ENCODE measurements at regions not wholly inside any gene's neighbourhood (a gene's known extent, or its start where the extent isn't known, plus 50 kb on each side); places are given as distances from the start of the nearest gene placed in this dataset.

DNA sequence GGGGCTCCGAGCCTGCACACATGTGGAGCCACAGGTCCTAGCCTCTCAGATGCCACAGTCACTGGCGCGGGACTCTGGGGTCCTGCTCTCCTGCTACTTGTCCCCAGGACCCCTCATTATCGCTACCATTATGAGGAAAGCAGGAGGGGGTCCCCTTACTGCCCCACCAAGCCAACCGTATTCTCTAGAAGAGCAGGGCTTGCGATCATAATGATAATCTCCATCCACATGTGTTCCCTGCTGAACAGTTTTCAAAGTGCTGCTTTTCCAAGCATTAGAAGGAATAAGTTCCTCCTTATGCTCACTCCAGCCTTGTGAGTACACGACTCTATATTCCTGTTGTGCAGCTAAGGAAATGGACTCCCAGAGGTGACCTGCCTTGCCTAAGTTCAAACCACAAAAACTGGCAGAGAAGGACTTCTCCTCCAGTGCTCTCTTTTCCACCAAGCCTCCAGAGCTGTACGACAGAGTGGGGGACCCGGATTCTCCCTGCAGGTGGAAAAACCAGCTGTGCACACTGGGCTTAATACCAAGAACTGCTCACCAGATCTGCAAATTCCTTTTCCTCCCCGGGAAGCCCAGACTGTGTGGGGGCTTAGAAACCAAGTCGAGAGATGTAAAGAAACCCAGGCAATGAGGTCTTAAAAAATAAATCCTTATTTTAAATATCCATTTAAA is 92.8 kb upstream of the DRD2 start:
- Histone ChIP-seq H3K4me1 (ENCODE audit: insufficient read depth, low read length, poor library complexity, severe bottlenecking) (no peaks in the 10 kb centered on the region), H3K4me2 (ENCODE audit: low read depth, low read length, poor library complexity, severe bottlenecking) (no peak overlapping the region), H3K9me3 (ENCODE audit: insufficient read depth, low read depth, low read length) (no peaks in the 10 kb centered on the region), H3K27me3 (ENCODE audit: insufficient read depth, low read length, poor library complexity, severe bottlenecking) (no peaks in the 10 kb centered on the region), H3K79me2 (ENCODE audit: insufficient read depth, low read length) (no peaks in the 10 kb centered on the region), H3K9ac (ENCODE audit: low read depth, low read length, poor library complexity, severe bottlenecking) (no peak overlapping the region), H4K20me1 (ENCODE audit: insufficient read depth, low read length, poor library complexity, severe bottlenecking) (no peaks in the 10 kb centered on the region), H3K9me2 (replicated peaks; ENCODE audit: low read depth, low read length) (no peaks in the 10 kb centered on the region), H3K4me3 (ENCODE audit: low read length, poor library complexity, severe bottlenecking) (no peak overlapping the region), H3K36me3 (ENCODE audit: insufficient read depth, low read length) (no peaks in the 10 kb centered on the region), H3F3A (ENCODE audit: low read depth) (no peaks in the 10 kb centered on the region), H2AFZ (ENCODE audit: low read length) (no peak overlapping the region)
- no peak for TF ChIP-seq EZH2phosphoT487 (IDR thresholded peaks at IDR 0.05; ENCODE audit: borderline replicate concordance)
- TF ChIP-seq, protein P1, sequence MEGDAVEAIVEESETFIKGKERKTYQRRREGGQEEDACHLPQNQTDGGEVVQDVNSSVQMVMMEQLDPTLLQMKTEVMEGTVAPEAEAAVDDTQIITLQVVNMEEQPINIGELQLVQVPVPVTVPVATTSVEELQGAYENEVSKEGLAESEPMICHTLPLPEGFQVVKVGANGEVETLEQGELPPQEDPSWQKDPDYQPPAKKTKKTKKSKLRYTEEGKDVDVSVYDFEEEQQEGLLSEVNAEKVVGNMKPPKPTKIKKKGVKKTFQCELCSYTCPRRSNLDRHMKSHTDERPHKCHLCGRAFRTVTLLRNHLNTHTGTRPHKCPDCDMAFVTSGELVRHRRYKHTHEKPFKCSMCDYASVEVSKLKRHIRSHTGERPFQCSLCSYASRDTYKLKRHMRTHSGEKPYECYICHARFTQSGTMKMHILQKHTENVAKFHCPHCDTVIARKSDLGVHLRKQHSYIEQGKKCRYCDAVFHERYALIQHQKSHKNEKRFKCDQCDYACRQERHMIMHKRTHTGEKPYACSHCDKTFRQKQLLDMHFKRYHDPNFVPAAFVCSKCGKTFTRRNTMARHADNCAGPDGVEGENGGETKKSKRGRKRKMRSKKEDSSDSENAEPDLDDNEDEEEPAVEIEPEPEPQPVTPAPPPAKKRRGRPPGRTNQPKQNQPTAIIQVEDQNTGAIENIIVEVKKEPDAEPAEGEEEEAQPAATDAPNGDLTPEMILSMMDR (conservative IDR thresholded peaks at IDR 0.05; ENCODE audit: low read length): no peak

DNA sequence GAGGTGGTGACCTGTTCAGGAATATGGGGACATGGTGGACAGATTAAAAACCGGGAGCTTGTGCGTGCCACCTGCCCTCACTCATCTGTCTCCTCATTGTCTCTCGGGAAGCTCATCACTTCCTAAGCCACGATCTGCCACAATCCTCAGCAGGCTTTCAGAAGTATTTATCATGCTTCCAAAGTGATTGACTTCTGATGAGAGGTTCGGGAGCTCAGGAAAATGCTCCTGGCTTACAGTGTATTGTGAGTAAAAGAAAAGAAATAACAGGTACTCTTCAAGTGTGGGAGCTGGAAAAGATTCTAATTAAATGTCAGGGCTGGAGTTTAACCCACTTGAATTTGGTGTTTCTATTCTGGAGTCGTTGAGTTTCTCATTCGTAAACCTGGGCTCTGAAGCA is 91.9 kb upstream of the DRD2 start:
- no peaks in the 10 kb centered on the region for H3F3A ChIP-seq (ENCODE audit: low read depth)
- no peaks in the 10 kb centered on the region for H3K79me2 ChIP-seq (ENCODE audit: insufficient read depth, low read length)
- no peaks in the 10 kb centered on the region for H3K9me2 ChIP-seq (replicated peaks; ENCODE audit: low read depth, low read length)
- no peaks in the 10 kb centered on the region for H3K36me3 ChIP-seq (ENCODE audit: insufficient read depth, low read length)
- no peaks in the 10 kb centered on the region for H3K27me3 ChIP-seq (ENCODE audit: insufficient read depth, low read length, poor library complexity, severe bottlenecking)
- TF ChIP-seq, protein P1 (conservative IDR thresholded peaks at IDR 0.05; ENCODE audit: low read length): no peak
- no peak for TF ChIP-seq EZH2phosphoT487 (IDR thresholded peaks at IDR 0.05; ENCODE audit: borderline replicate concordance)
- H3K4me2 ChIP-seq (ENCODE audit: low read depth, low read length, poor library complexity, severe bottlenecking): no peak overlapping the region
- no peaks in the 10 kb centered on the region for H3K9me3 ChIP-seq (ENCODE audit: insufficient read depth, low read depth, low read length)
- H3K4me3 ChIP-seq (ENCODE audit: low read length, poor library complexity, severe bottlenecking): no peak overlapping the region
- no peak overlapping the region for H3K9ac ChIP-seq (ENCODE audit: low read depth, low read length, poor library complexity, severe bottlenecking)
- H4K20me1 ChIP-seq (ENCODE audit: insufficient read depth, low read length, poor library complexity, severe bottlenecking): no peaks in the 10 kb centered on the region
- no peak overlapping the region for H2AFZ ChIP-seq (ENCODE audit: low read length)
- no peaks in the 10 kb centered on the region for H3K4me1 ChIP-seq (ENCODE audit: insufficient read depth, low read length, poor library complexity, severe bottlenecking)

DNA sequence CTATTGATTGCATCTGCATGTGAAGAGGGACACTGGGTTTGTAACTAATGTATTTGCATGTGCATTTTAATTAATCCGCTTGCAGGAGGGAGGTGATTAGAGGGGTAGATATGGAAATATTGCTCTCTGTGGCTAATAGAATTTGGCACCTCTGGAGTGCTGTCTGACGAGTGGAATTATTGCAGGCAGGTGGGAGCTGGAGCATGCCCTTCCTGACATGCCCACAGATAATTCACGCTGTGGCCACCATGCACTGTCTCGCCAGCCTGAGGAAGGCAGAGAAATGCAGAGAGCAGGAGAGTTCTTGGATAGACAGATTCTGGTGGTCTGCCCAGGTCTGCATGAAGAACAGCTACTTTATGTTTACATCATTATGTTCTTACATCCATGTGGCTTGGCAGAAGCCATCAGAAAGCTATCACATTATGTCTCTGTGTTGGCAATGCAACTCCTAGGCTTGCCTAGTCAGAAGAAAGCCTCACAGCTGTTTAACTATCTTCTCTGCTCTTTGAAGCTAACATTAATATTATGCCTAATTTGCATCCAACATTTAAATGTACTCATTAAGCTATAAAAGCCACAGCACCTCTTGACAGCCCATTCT is 89.4 kb upstream of the DRD2 start:
- no peak overlapping the region for H2AFZ ChIP-seq (ENCODE audit: low read length)
- H3K27me3 ChIP-seq (ENCODE audit: insufficient read depth, low read length, poor library complexity, severe bottlenecking): no peaks in the 10 kb centered on the region
- no peak overlapping the region for H3K4me3 ChIP-seq (ENCODE audit: low read length, poor library complexity, severe bottlenecking)
- H3K36me3 ChIP-seq (ENCODE audit: insufficient read depth, low read length): no peaks in the 10 kb centered on the region
- TF ChIP-seq, protein P1 (conservative IDR thresholded peaks at IDR 0.05; ENCODE audit: low read length): no peak
- no peak for TF ChIP-seq EZH2phosphoT487 (IDR thresholded peaks at IDR 0.05; ENCODE audit: borderline replicate concordance)
- no peaks in the 10 kb centered on the region for H3K4me1 ChIP-seq (ENCODE audit: insufficient read depth, low read length, poor library complexity, severe bottlenecking)
- no peaks in the 10 kb centered on the region for H3K79me2 ChIP-seq (ENCODE audit: insufficient read depth, low read length)
- H3K4me2 ChIP-seq (ENCODE audit: low read depth, low read length, poor library complexity, severe bottlenecking): no peak overlapping the region
- H3K9ac ChIP-seq (ENCODE audit: low read depth, low read length, poor library complexity, severe bottlenecking): no peak overlapping the region
- no peaks in the 10 kb centered on the region for H3K9me3 ChIP-seq (ENCODE audit: insufficient read depth, low read depth, low read length)
- no peaks in the 10 kb centered on the region for H4K20me1 ChIP-seq (ENCODE audit: insufficient read depth, low read length, poor library complexity, severe bottlenecking)
- H3F3A ChIP-seq (ENCODE audit: low read depth): no peaks in the 10 kb centered on the region
- no peaks in the 10 kb centered on the region for H3K9me2 ChIP-seq (replicated peaks; ENCODE audit: low read depth, low read length)

Data from Loucy (cell line).